Left ventricle myocardium inferior (tissue), 1 donor: ENCODE measurements at regions not wholly inside any gene's neighbourhood (a gene's known extent, or its start where the extent isn't known, plus 50 kb on each side); places are given as distances from the start of the nearest gene placed in this dataset.

ENCODE experiments used
- DNase-seq: peaks from one replicate; pipeline ENCODE4 v3.0.0-alpha.2; 2020
- H3K27ac ChIP-seq: fragments of 200-600 bp; replicated peaks from 2 replicates; pipeline ENCODE4 v1.8.0; 2021
- H3K27me3 ChIP-seq: fragments of 200-600 bp; 2 replicates; pipeline ENCODE4 v1.8.0; 2021; ENCODE audit warnings: low read depth
- H3K36me3 ChIP-seq: fragments of 200-600 bp; 2 replicates; pipeline ENCODE4 v1.8.0; 2021
- H3K4me1 ChIP-seq: fragments of 200-600 bp; 2 replicates; pipeline ENCODE4 v1.8.0; 2021
- H3K4me3 ChIP-seq: fragments of 200-600 bp; 2 replicates; pipeline ENCODE4 v1.8.0; 2021; ENCODE audit warnings: mild to moderate bottlenecking, moderate library complexity
- H3K9me3 ChIP-seq: fragments of 200-600 bp; replicated peaks from 2 replicates; pipeline ENCODE4 v1.8.0; 2021
- intact Hi-C: fragments of 100-400 bp; cut with micrococcal nuclease; formaldehyde crosslinking; loops from one replicate; pipeline ENCODE4 v1.11.0; 2022
- TF ChIP-seq, protein P1 (sequence below): fragments of 200-600 bp; IDR thresholded peaks from 2 replicates; pipeline ENCODE4 v1.8.0; 2021; ENCODE audit warnings: antibody characterized with exemption, mild to moderate bottlenecking, borderline replicate concordance
- donor health status: DM: no; HTN: yes; CAD: no; lungs with severe emphysema.

DNA sequence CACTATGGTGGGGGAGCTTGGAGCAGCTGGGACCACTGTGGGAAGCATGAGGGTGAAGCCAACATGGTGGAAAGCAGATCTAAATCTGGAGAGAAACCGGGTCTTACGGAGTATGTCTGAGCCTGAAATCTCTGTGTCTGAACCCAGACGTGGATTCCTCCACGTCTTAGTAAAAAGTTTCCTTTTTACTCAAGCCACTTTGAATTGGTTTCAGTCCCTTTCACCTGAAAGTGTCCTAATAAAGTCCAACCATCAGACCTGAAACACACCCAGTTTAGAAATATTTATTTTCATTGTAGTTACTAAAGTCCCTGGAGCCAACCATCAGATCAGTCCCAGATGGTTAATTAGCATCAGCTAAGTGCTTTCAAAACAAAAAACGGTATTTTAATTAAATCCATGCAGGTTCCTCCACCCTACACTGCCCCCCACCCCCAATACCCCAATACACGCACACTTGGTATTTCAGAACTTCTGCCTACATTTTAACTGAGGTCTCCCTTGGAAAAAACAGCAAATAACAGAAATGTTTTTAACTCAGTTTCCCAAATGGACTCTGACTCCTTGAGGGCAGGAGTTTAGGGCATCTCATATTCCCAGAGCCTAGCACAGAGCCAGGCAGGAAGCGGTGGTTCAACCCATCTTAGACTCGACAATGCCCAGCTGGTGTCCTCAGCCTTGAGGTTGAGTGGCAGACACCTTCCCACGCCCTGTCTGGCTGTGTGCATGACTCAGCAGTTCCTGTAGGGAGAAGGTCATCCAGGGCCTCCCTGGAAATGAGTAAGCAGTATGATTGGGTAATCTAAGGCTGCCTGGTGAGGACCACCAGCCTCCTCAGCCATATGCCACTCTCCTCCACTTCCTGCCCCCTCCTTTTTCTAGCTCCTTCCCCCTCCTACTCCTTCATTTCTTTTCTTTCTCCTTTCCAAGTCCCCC, 175.8 kb downstream of the TTC8 start:
- no peaks in the 10 kb centered on the region for H3K4me1 ChIP-seq
- no peaks in the 10 kb centered on the region for H3K36me3 ChIP-seq
- no peak overlapping the region for H3K4me3 ChIP-seq
- TF ChIP-seq, protein P1, sequence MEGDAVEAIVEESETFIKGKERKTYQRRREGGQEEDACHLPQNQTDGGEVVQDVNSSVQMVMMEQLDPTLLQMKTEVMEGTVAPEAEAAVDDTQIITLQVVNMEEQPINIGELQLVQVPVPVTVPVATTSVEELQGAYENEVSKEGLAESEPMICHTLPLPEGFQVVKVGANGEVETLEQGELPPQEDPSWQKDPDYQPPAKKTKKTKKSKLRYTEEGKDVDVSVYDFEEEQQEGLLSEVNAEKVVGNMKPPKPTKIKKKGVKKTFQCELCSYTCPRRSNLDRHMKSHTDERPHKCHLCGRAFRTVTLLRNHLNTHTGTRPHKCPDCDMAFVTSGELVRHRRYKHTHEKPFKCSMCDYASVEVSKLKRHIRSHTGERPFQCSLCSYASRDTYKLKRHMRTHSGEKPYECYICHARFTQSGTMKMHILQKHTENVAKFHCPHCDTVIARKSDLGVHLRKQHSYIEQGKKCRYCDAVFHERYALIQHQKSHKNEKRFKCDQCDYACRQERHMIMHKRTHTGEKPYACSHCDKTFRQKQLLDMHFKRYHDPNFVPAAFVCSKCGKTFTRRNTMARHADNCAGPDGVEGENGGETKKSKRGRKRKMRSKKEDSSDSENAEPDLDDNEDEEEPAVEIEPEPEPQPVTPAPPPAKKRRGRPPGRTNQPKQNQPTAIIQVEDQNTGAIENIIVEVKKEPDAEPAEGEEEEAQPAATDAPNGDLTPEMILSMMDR, result no peak
- no peak overlapping the region for H3K27ac ChIP-seq
- intact Hi-C loops, result no loop called here
- H3K9me3 ChIP-seq, result no peaks in the 10 kb centered on the region
- peaks cover 16% of the 10 kb centered on the region for H3K27me3 ChIP-seq
- DNase-seq, result no peak

DNA sequence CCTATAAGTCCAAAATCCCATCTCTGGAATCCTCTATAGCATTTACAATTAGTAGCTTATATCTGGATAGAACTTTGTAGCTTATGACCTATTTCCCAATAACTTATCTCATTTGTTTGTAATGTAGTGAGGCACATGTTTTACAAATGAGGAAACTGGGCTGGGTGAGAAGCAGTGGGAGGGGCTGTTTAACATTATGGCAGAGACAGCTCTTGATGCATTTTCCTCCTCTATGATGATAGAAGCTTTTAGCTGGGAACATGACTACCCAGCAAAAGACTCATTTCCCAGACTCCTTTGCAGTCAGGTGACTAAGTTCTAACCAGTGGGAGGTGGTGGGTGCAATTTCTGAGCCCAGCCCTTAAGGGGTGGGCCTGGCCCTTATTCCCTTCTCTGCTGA, 179.7 kb downstream of the TTC8 start:
- no peak for DNase-seq
- intact Hi-C loops, result no loop called here
- no peaks in the 10 kb centered on the region for H3K9me3 ChIP-seq
- H3K4me1 ChIP-seq, result no peaks in the 10 kb centered on the region
- no peaks in the 10 kb centered on the region for H3K36me3 ChIP-seq
- no peak overlapping the region for H3K27ac ChIP-seq
- TF ChIP-seq, protein P1, result no peak
- H3K27me3 ChIP-seq, result peaks cover 5% of the 10 kb centered on the region
- H3K4me3 ChIP-seq, result no peak overlapping the region

DNA sequence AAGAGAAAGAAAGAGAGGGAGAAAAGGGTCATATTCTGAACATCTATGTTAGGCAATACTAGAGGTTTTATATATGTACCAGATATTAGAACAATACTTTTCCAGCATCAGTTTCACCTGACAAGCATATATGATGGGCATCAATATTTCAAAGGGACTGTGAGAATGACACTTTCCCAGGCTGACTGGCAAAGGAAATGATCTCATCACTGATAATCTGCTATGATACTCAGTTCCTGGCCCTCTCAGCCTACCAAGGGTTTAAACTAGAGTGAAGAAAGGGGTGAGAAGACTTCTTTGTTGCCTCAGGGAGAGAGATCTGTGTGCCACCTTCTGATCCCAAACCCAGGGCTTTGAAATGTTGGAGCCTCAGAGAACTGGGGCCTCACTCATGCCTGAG, 183.5 kb downstream of the TTC8 start:
- Histone ChIP-seq H3K4me1 (no peaks in the 10 kb centered on the region), H3K4me3 (no peak overlapping the region), H3K36me3 (no peaks in the 10 kb centered on the region), H3K27ac (no peak overlapping the region), H3K27me3 (peaks cover 3% of the 10 kb centered on the region), H3K9me3 (no peaks in the 10 kb centered on the region)
- DNase-seq, result no peak
- TF ChIP-seq, protein P1, result no peak
- intact Hi-C loops, result no loop called here

DNA sequence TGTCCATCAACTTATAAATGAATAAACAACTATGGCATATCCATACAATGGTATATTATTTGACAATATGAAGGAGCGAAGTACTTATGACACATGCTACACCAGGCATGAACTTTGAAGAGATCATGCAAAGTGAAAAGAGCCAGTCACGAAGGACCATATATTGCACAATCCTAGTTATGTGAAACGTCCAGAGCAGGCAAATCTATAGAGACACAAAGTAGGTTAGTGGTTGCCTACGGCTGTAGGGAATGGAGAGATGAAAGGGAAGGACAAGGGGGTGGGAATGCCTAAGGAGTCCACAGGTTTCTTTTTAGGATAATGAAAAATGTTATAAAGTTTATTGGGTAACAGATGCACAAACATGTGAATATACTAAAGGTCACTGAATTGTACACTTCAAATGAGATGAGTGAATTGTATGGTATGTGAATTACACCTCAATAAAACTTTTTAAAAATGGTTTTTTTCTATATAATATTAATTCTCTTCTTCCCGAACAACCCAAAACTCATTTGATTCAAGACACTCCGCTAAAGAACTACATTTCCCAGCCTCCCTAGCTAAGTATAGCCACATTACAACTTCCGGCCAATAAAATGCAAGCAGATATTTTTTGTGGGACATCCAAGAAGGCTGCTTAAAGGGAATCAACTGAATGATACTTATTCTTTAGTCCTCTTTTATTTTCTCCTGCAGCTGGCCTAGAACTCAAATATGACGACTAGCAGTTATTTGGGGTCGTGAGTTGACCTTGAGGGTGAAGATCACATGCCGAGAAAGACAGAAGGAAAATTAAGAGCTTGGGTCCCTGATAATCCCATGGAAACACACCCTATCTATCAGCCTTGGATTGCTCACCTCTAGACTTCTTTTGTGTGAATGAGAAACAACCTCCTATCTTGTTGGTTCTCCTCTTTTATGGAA, 187.2 kb downstream of the TTC8 start:
- no peak overlapping the region for H3K4me3 ChIP-seq
- TF ChIP-seq, protein P1, result no peak
- peaks cover 14% of the 10 kb centered on the region for H3K27me3 ChIP-seq
- no peaks in the 10 kb centered on the region for H3K36me3 ChIP-seq
- H3K9me3 ChIP-seq, result no peaks in the 10 kb centered on the region
- no peaks in the 10 kb centered on the region for H3K4me1 ChIP-seq
- intact Hi-C loops, result no loop called here
- DNase-seq, result no peak
- H3K27ac ChIP-seq, result no peak overlapping the region

DNA sequence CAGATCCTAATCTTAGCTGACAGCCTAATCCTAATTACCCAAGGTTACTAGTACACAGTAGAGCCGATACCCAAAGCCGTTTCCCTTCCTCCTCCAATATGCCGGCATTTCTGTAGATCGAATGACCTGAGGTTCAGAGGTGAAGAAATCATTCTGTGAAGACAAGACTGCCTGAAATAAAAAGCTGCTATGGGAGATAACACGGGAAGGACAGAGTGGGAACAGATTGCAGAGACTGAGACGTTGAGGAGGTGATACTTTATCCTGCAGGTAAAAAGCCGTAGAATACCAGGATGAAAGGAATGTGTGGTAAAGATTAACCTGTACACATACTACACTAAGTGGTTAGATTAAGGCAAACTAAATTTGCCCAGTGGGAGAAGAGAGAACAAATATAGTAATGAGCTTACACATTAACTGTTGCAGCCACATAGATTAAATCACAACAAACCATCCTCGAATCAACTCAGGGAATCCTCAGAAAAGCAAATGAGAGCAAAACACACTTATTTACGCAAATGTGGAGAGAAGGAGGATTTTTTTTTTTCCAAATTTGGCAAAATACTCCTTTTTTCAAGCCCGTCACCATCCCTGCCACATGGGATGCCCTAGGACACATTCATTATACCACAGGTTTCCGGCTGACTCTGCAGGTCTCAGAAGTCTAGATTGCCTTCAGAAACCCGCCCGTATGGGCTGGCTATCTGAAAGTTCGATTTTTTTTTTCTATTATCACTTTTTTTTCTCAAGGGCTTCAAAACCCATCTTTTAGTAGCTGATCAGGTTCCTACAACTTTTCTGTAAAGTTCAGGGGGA, 188.0 kb downstream of the TTC8 start:
- intact Hi-C loops, result no loop called here
- TF ChIP-seq, protein P1, result no peak

More for the DNA sequence above, 188.0 kb downstream of the TTC8 start:
- Histone ChIP-seq H3K27ac (no peak overlapping the region), H3K4me3 (no peak overlapping the region), H3K36me3 (no peaks in the 10 kb centered on the region), H3K4me1 (no peaks in the 10 kb centered on the region), H3K9me3 (no peaks in the 10 kb centered on the region), H3K27me3 (peaks cover 23% of the 10 kb centered on the region)
- DNase-seq, result no peak
